ENCODE measurements at regions not wholly inside any gene's neighbourhood (a gene's known extent, or its start where the extent isn't known, plus 50 kb on each side); places are given as distances from the start of the nearest gene placed in this dataset.
"Not testable (repeated sequence)": the region's sequence is repeated elsewhere in the genome, so short reads cannot be mapped to it uniquely, and the experiment has no call there.

DNA sequence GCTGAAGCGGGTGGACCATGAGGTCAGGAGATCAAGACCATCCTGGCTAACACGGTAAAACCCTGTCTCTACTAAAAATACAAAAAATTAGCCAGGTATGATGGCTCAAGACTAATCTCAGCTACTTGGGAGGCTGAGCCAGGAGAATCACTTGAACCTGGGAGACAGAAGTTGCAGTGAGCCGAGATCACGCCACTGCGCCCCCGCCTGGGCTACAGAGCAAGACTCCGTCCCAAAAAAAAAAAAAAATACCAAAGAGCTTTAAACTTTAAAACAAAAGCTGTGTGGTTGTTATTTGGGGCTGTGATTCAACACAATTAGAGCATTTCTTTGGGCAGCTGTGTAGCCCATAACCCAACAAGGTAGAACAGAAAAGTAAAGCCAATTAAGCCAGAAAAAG is 259.9 kb downstream of the GALC start:
- DNase-seq (ENCODE audit: low read depth in 2 of 3, low spot score in 2 of 3), result not testable (repeated sequence)

DNA sequence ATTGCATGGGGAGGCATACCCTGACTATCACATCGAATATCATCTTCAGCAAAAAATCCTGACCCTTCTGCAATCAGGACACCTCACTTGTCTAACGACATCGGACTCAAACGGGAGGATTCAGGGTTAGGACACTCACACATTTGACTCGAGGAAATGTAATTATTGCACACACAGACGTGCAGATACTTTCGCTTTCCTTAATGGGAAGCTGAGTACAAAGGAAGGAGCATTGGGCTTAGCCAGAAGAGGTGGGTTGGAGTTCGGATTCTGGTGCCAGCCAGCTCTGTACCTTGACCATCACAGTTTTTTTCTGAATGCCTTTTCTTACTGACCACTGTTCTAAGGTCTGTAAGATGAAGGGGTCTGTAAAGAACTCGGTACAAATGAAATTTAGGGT is 260.4 kb downstream of the GALC start:
- no peak for DNase-seq (ENCODE audit: low read depth in 2 of 3, low spot score in 2 of 3)

DNA sequence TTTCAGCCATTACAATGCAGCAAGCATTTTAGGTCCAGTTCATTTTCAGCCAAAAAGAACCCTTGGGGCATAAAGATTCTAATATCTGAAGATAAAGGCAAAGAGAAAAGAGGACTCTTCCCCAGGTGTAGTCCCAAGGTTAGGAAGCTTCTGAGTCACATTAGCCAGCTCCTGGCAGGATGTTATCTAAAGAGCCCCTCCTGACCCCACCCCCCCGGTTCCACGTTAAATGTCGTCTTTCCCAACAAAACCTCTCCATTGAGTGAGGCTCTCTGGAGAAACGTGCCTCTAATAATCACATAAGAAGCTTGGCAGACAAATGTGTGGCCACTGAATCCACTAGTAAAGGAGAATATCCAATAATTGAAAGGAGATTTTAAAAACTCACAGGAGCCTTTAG is 267.7 kb downstream of the GALC start:
- DNase-seq (ENCODE audit: low read depth in 2 of 3, low spot score in 2 of 3), result no peak

DNA sequence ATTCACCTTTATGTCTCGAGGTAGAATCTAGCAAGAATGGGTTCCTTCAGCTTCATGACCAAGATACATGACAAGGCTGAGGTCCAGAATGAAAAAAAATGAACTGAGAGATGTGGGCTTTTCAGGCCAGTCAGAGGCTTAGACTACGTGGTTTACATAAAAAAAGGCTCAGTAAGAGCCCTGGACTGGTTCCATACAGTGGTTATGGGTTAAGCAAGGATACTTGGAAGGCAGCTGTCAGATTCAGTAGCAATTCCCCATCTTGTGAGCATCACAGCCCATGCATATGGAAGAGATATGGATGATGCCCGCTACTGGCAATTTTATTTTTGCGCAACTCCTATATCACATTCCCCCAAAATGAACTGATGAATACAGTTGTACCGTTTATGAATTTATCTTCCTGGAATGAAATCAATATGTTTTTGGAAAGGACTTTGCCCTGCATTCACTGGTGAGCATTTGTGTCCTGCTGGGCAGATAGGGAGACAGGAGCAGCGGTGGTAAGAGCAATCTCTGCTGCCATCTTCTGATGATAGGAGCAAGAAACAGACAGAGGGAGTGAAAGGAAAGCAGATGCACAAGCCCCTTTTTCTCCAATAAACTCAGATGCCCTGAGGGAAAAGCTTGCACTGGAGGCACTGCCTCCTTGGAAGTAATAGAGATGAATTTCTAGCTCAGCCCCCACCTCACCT is 280.4 kb downstream of the GALC start:
- DNase-seq (ENCODE audit: low read depth in 2 of 3, low spot score in 2 of 3), result no peak

DNA sequence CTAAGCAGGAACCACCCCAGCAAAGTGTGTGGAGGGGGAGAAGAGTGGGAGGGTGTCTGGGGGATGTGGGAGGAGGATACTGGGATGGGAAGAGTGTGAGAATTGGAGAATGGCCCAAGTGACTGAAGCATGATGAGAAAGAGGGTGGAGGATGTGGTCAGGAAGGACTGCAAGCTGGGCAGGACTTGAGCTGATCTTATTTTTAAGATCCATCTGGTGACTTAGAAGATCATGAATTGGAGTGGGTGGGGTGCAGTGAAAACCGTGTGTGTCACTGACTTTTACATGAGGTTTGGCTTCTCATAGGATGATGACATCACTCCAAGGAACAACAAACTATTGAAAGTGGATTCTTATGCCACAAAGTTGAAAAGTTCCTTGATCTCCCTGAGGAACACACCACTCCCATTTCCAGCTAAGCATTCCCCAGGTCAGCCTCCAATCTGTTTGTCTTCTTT is 287.5 kb downstream of the GALC start:
- no peak for DNase-seq (ENCODE audit: low read depth in 2 of 3, low spot score in 2 of 3)

DNA sequence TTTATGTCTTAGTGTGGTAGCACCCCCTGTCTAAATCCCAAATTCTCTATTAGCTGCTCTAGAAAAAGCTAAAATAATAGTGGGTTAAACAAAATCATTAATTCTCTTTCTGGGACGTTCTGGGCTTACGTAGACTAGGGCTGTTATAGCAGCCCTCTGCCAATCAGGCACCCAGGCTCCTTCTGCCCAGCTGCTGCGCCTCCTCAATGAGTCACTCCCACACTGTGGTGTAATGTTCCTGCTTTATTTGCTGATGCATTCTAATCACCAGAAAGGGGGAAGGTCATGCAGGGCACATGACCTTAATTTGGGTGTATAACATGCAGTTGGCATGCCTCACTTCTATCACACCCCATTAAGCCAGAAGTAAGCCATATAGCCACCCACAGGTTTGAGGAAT is 294.5 kb downstream of the GALC start:
- DNase-seq (ENCODE audit: low read depth in 2 of 3, low spot score in 2 of 3), result no peak

DNA sequence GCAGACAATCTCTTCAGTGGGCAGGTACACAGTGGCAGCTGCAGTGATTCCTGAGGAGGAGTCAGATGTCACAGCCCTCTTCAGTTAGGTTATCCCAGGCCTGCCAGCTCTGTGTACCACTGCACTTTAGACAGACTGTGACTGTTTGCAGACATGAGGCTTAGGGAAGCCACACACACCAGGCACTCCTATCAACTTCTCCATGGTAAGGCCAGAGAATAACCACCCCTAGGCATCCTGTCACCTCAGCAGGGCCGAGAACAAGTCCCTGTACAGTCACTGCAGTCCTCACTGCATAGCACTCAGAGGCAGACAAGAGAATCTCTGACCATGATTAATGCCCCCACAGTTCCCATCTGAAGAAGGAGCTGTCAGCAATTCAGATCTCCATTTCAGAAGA is 296.5 kb downstream of the GALC start:
- no peak for DNase-seq (ENCODE audit: low read depth in 2 of 3, low spot score in 2 of 3)

DNA sequence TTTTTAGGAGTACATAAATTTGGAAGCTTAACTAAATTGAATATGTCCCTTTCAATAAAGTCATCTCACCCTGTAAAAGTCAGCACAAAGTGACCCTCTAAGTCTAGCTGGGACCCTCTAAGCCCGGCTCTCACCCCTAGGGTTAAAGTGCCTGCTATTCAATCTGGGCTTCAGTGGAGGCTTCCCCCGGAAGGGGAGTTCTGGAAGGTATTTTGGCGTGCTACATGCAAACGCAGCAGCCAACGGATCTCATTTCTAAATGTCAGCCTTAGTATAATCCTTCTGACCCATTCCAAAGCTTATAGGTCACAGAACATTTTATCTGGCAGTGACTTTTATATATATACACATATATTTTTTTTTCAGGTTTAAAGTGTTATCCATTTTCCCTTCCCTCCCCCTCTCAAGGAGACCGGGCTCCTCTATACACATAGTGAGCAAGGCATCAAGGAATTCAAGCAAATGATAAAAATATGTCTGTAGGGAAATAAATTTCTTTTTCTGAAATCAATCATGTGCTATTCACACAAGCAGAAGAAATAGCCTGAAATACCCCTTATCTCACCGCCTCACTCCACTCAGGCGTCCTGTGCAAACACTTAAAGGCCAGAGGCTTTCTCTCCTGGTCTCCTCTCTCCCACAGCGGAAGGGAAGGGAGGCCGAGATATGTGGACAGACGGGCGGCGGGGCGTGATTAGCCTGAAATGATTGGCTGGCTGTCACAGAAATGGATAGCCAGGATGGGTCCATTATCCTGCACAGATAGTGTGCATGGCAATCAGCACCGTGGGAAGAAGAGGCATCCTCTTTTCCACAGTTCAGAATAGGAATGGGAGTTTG is 301.7 kb downstream of the GALC start:
- no peak for DNase-seq (ENCODE audit: low read depth in 2 of 3, low spot score in 2 of 3)

DNA sequence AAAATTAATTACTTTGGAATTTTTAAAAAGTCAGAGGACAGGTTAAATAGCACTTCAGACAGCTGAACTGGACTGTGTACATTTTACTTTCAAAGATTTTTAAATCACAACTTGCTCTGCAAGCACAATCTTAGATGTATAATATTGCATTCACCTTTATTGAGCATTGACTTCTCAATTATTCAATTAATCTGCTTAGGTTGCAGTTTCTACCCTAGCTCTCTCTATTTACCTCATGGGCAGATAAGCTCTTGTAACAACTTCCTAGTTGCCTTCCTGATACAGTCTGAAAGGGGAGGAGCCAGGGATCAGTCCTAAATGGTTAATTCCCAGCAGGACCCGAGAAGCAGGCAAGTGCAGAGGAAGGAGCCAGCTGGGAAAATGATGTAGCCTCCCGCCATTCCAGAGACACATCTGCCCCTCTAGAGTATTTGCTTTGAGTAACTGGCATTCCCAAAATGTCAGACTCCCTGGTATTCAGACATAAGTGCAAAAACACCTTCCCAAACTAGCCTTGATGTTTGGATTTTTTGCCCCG is 302.8 kb downstream of the GALC start:
- no peak for DNase-seq (ENCODE audit: low read depth in 2 of 3, low spot score in 2 of 3)

DNA sequence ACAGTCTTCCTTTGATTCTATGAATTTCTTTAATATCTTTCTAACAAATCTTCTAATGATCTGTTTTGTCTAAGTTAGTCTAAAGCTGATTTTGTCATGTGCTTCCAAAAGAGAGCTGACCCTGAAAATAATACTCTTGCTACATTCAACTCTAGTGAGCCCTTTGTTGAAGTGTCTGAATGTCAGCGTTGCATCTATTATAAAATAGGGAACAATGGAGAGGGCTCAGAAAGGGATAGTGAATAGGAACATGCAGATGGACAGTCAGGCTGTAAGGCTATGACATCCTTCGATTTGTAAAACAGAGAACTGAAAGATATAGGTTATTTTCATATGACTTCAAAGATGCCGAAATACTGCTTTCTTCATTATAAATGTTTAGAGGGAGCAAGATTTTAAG is 304.5 kb downstream of the GALC start:
- DNase-seq (ENCODE audit: low read depth in 2 of 3, low spot score in 2 of 3), result no peak

DNA sequence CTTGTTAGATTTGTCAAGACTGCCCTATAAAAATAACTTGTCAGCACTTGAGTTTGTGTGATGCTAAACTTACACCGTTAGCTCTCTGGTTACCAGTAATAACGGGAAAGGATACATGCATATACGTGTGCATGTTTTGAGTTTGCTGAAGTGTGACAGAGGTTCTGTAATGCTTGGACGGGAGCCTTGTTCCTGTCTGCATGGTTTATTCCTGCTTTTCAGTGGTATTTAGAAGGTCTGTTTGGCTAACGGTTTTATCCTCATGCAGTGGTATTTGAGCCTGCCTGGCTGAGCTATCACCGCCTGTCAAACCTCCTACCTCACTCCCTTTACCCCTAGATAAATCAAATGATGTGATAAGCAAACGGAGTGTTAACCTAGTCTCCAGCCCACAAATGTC is 305.6 kb downstream of the GALC start:
- DNase-seq (ENCODE audit: low read depth in 2 of 3, low spot score in 2 of 3), result no peak

DNA sequence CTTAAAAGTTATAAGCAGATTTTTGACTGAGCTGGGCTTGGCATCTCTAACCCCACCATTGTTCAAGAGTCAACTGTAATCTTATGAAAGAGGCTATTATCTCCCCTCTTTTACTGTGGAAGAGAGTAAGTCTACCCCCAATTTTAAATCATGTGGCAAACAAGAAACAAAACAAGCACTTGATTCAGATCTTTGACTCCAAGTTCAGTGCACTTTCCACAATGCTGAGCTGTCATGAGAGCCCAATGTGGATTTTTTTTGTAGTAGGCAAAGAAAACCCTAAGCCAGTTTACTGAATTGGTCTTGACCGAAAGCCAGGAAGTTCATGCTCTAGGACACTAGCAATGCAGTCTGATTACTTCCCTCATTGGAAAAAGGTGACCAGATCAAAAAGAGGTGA is 306.2 kb downstream of the GALC start:
- no peak for DNase-seq (ENCODE audit: low read depth in 2 of 3, low spot score in 2 of 3)

DNA sequence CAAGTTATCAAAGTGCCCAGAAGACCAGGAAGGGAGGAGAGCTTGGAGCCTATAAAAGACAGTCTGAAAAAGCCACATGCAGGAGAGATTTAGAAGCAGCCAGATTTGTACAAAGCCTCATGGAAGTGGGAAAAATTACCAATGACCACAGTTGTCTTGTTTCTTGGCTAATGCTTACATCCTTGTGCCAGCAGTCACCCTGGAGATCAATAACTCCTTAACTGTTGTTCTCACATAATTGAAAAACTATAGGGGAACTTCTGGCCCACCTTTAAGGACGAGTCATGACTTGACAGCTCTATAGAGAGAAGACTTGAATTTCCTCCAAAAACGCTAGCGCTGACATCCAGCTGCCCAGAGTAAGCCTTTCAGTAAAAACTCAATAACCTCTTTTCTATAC is 313.1 kb downstream of the GALC start:
- DNase-seq (ENCODE audit: low read depth in 2 of 3, low spot score in 2 of 3), result no peak

DNA sequence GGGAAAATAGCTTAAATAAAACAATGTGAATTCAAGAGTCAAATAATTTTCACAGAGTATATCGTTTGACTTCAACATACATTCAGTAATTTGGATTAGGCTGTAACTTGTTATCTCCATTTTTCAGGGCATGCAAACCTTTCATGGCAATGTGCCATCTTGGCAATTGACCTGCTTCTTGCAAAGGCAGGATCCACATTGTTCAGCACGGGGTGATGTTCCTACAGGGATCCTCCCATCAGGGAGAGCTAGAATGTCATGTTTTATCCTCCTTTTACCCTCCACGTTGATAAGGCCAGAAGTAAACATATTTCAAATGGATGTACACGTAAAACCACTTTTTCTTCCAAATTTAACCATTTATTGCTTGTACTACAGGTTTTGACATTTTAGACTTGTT is 314.4 kb downstream of the GALC start:
- DNase-seq (ENCODE audit: low read depth in 2 of 3, low spot score in 2 of 3), result no peak

DNA sequence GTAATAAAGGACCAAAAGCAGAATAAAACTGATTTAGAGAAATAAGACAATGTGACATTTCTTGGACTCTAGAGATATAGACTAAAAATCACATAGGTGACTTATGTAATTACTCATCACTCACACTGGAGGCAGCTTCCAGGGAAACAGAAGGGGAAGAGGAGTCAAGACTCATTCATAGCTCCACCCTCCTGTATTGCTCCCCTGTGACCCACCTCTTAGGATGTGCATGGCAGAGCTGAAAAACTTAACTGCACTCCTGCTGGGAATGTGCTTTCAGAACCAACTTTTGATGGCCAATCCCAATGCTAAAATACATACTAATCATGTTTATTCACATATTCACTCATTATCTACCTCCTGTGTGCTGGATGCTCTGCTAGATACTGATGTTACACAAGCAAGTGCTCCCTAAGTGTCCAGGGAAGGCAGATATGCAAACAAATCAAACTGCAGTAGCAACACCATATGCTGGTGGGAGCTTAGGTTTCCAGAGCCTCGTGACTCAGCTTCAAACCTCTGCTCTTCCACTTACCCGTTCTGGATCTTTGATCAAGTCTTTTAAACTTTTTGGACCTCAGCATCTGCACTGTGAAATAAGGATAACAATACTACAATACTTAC is 316.1 kb downstream of the GALC start:
- DNase-seq (ENCODE audit: low read depth in 2 of 3, low spot score in 2 of 3), result no peak

DNA sequence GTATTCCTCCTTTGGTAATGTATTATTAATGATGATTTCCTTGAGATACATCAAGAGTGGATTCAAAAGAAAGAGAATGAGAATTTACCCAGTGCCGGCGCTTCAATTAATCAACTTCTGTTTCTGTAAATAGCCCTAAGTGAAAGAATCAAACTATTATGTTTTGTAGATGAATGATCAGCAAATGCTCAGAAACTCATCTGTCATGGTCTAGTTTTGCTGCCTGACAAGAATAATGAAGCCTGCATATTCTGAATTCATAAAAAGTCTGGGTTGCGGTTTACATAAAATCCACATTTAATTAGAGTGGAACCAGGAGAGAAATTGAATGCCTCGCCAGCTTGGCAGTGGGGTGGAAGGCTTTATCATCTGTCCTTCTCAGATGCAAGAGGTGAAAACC is 325.3 kb downstream of the GALC start:
- no peak for DNase-seq (ENCODE audit: low read depth in 2 of 3, low spot score in 2 of 3)

DNA sequence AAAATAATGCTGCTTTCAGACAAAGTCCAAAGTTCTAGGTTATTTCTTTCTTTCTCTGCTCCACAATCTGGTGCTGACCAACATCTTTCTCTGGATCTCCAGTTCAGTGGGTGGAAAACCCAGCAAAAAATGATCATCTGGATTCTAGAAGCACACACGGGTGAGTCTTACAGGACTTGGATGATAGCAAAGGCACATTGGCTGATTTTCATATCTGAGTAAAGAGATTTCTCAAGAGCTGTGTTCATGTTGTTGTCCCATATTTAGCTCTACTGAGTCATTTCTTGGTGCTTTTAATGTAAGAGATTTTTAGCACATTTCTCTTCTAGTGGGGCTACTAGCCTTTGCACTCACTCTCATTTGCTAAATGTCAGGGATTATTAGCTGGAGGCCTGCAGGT is 336.7 kb downstream of the GALC start:
- no peak for DNase-seq (ENCODE audit: low read depth in 2 of 3, low spot score in 2 of 3)

DNA sequence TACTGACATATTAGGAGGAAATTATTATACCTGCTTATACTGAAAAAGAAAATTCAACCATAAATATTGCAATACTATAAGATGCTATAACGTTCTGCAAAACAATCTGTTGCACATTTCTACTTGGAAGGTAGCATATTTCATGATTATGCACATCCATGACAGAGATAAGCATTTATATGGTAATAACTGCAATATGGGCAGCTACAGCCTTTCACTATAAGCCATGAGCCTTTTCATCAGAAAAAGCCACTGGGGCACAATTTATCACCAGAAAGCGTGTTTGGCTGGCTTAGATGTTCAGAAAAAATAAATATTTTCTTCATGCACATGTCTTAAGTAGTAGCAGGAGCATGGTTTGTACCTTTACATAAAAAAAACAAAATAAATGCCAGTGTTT is 340.7 kb downstream of the GALC start:
- no peak for DNase-seq (ENCODE audit: low read depth in 2 of 3, low spot score in 2 of 3)

DNA sequence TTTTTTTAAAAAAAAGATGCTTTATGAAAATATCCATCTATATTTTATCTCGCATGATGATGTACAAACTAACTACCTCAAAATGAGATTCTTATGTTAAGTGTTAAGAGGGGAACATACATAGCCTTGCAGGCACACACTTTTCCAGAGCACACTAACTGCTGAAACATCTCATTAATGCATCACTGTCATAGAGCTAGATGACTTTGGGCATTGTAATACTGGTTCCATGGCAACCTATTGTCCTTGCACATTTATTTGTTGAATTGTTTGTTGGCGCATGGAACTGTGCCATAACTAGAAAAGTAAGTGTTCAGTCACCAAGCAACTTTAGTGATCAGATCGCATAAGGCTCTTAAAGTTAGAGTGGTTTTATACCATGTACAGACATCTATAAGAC is 348.3 kb downstream of the GALC start:
- DNase-seq (ENCODE audit: low read depth in 2 of 3, low spot score in 2 of 3), result no peak

DNA sequence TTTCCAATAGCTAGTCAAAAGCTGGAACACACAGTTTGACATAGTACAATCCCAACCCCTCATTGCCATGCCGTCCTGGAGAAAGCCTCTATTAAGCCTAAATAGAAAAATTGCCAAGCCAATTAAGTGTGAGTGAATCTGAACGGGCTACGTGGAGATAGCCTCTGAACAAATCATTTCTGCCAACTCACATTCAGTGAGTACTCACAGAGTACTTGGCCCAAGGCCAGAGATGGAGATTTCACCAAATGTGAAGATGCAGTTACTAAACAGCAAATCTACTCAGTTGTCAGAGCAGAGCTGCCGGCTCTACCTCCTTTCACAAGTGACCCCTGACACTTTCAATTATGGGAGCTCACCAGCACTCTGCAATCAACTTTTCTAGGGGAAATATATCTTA is 350.0 kb downstream of the GALC start:
- DNase-seq (ENCODE audit: low read depth in 2 of 3, low spot score in 2 of 3), result no peak

DNA sequence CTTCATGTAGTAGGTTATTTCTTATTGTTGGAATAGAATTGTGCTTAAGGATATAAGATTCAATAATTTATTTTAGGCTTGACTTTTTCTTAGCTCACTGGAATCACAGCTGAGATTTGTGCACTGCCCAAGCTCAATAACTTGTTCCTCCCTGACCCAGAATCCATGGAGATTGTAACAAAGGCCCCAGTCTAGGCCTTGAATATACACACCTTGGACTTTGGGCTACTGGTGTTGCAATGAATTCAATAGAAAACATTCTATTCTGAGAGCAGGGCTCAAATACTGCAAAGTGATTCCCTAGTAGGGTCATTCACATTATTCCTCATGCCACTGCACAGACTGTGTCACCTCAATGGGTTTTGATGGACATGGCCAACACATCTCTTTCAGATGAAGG is 352.4 kb downstream of the GALC start:
- DNase-seq (ENCODE audit: low read depth in 2 of 3, low spot score in 2 of 3), result no peak

DNA sequence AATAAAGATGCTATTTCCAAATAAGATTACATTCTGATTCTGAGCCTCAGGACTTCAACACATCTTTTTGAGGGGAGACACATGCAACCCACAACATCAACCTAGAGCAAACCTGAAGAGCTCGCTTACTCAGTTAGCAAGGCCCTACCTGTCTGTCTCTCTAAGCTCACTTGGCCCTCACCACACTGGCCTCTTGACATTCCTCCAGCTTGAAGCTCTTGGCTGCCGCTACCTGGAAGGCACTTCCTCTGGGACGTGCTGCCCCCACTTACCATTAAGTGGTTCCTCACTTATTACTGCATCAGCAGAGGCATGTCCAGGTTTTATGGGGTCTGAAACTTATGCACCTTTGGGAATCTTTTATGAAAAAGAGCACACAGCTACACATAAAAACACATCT is 354.8 kb downstream of the GALC start:
- DNase-seq (ENCODE audit: low read depth in 2 of 3, low spot score in 2 of 3), result no peak

Measured in activated CD8-positive, alpha-beta memory T cell treated with anti-CD3 and anti-CD28 coated beads for 48 hours (primary cell).